ENCODE measurements at regions not wholly inside any gene's neighbourhood (a gene's known extent, or its start where the extent isn't known, plus 50 kb on each side); places are given as distances from the start of the nearest gene placed in this dataset.

DNA sequence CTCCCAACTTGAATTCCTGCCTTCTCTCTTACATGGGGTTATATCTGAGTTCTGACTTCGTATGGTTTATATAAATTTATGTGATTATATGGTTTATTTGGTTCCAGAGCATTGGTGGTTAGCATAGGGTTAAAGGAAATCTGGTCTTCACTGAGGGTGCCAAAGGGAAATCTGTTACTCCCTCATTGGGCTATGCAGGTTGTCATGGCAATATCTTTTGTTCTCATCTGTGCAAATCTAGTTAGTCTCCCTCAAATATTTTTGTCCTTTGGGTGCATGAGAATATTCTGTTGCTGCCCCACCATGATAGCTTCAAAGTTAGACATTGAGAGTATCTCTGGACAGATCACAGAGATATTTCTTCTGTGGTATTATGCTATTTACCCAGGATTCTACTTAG, 71.8 kb upstream of the OTUD4 start:
- TF ChIP-seq, protein P1, sequence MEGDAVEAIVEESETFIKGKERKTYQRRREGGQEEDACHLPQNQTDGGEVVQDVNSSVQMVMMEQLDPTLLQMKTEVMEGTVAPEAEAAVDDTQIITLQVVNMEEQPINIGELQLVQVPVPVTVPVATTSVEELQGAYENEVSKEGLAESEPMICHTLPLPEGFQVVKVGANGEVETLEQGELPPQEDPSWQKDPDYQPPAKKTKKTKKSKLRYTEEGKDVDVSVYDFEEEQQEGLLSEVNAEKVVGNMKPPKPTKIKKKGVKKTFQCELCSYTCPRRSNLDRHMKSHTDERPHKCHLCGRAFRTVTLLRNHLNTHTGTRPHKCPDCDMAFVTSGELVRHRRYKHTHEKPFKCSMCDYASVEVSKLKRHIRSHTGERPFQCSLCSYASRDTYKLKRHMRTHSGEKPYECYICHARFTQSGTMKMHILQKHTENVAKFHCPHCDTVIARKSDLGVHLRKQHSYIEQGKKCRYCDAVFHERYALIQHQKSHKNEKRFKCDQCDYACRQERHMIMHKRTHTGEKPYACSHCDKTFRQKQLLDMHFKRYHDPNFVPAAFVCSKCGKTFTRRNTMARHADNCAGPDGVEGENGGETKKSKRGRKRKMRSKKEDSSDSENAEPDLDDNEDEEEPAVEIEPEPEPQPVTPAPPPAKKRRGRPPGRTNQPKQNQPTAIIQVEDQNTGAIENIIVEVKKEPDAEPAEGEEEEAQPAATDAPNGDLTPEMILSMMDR (IDR thresholded peaks at IDR 0.05): no peak
- no peak for TF ChIP-seq POLR2AphosphoS5 (IDR thresholded peaks at IDR 0.05)
- no peak for TF ChIP-seq POLR2A (IDR thresholded peaks at IDR 0.05; ENCODE audit: low read depth)
- no peak for TF ChIP-seq EP300 (IDR thresholded peaks at IDR 0.05)
